Fibroblast of skin of back (primary cell): ENCODE measurements at regions not wholly inside any gene's neighbourhood (a gene's known extent, or its start where the extent isn't known, plus 50 kb on each side); places are given as distances from the start of the nearest gene placed in this dataset.

ENCODE experiments used
- DNase-seq: peaks from one replicate; pipeline ENCODE4 v3.0.0-alpha.2; 2013

DNA sequence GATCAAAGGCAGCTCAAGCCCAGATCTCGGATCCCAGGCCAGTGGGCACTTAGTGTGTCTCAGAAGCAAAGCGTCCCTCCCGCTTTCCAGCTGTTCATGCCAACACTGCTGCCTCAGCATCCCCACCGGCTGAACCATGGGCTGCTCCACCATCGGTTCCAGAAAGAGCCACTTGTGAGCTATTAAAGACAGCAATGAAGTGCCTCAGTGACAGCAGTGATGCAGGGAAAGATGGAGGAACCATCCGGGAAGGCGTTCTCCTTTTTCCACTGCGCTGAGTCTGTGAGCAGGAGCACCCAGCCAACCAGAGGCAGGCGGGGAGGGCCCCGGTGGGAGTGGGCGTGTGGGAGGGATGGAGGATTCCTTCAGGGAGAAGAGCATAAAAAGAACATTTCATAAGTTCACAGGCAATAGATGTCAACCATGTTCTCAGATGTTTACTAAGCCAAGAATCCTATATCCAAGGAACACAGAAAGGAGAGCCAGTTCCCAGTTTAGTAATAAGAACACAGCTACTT, 96.2 kb upstream of the MKI67 start:
- no peak for DNase-seq

- DNase-seq: no peak
These were observed 104.2 kb upstream of the MKI67 start for GRCh38 chr10:128230401-128230800.

GRCh38 chr10:128233422-128233821, 107.2 kb upstream of the MKI67 start:
- DNase-seq: no peak

GRCh38 chr10:128237710-128238109, 111.5 kb upstream of the MKI67 start:
- DNase-seq: no peak

GRCh38 chr10:128241023-128241422, 114.8 kb upstream of the MKI67 start:
- no peak for DNase-seq

GRCh38 chr10:128242641-128243040, 116.4 kb upstream of the MKI67 start:
- no peak for DNase-seq

GRCh38 chr10:128245026-128245425, 118.8 kb upstream of the MKI67 start:
- no peak for DNase-seq

- DNase-seq: no peak
These were observed 121.4 kb upstream of the MKI67 start for GRCh38 chr10:128247576-128247975.

DNA sequence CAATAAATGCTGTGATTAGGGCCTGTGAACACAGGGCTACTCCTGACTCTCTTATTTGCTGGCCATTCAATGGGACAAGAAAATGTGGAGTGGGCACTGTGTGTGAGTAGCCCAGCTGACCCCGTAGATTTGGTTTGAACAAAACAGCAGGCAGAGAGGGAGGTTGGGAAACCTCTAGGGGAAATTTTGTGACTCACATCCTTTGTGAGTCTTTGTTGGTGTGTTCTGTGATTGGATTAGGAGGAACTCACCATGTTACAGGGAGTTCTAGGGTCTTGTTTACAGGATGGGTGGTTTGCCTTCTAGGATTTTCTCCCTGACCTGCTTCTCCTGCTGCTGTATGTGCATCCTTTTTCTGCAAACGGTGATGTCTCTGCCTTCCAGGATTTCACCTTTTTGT, 128.3 kb upstream of the MKI67 start:
- no peak for DNase-seq

- no peak for DNase-seq
These were observed 131.2 kb upstream of the MKI67 start for GRCh38 chr10:128257428-128257827.

DNA sequence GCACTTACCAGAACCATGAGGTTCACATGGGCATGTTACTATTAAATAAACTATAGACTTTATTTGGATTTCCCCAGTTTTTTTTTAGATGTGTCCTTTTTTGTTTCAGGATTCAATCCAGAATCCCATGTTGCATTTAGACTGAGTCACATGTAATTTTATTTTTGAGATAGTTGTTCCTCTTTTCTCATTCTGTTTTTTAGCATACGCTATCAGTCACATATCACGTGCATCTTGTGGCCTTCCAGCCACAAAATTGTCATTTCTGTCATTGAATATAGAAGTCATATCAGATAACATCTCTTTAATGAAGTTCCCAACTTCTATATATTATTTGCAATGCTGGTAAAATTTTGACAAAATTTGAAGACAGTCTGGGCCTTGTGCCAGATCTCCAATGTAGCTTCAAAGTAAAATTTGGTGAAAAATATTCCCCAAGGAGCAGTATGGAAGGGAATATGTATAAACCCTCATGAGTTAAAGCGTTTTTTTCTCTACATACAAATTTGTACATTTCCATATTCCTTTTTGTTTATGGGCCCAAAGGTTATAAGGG, 132.3 kb upstream of the MKI67 start:
- DNase-seq: no peak

GRCh38 chr10:128263891-128264688, 137.9 kb upstream of the MKI67 start:
- peak; percentile 39 for DNase-seq

GRCh38 chr10:128265596-128265995, 139.4 kb upstream of the MKI67 start:
- no peak for DNase-seq

GRCh38 chr10:128267581-128267980, 141.4 kb upstream of the MKI67 start:
- no peak for DNase-seq

GRCh38 chr10:128268015-128268722, 141.9 kb upstream of the MKI67 start:
- peak; percentile 11 for DNase-seq

DNA sequence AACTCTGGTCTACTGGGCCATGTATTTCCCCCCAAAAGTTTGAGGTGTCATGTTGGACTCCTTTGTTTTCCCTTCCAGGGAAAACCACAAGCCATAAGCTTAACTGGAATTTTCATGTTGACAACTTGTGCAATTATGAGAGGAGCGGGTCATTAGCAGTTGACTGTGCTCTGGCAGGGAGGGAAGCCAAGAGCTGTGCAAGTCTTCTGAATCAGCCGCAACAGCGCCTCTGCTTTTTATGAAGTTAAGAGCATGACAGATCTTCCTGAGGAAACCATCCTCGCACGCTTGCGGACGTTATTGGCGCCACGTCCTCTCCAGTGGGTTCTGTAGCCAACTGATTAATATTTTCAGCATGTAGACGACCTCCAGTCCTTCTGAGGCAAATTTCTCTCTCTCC, 148.7 kb upstream of the MKI67 start:
- peak; percentile 1 for DNase-seq

GRCh38 chr10:128275388-128276177, 149.4 kb upstream of the MKI67 start:
- DNase-seq: no peak

- DNase-seq: no peak
These were observed 151.1 kb upstream of the MKI67 start for GRCh38 chr10:128277267-128277840.

- no peak for DNase-seq
These were observed 152.1 kb upstream of the MKI67 start for GRCh38 chr10:128278362-128278761.

DNA sequence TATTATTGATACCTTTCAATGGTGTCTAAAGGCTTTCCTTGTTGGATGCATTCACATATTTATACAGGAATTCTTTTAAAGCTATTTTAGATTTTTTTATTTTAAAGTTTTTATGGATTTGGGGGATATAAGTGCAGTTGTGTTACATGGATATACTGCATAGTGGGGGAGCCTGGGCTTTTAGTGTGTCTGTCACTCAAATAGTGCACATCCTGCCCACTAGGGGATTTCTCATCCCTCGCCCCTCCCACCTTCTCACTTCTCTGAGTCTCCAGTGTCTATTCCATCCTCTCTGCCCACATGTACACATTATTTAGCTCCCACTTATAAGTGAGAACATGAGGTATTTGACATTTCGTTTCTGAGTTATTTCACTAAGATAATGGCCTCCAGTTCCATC, 154.0 kb upstream of the MKI67 start:
- no peak for DNase-seq

DNA sequence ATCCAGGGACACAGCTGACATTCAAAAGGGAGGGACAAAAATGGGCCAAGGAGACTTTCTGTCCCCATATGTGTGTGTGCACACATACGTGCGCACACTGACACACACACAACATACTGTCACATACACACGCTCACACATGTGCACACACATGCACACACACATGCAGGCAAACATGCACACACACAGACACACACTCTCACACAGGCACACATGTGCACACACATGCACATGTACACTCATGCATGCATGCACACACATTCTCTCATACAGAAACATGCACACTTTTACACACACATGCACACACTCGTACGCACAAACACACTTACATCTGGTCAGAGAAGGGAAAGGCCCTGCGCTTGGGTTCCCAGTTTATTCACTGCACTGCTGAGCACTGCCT, 155.1 kb upstream of the MKI67 start:
- DNase-seq: no peak

DNA sequence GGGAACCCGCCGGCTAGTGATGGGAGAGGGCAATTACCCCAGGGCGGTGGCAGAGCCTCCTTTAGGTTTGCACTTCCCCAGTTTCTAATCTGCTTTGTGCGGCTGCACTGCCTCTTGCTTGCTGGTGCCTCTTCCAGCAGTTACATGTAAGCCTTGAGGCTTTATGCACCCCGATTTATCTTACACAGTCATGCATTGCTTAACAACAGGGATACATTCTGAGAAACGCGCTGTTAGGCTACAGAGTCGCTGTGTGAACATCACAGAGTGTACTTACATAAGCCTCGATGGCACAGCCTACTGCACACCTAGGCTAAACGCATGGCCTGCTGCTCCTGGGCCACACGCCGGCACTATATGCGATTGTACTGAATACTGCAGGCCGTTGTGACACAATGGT, 155.6 kb upstream of the MKI67 start:
- DNase-seq: no peak
